ENCODE measurements at regions not wholly inside any gene's neighbourhood (a gene's known extent, or its start where the extent isn't known, plus 50 kb on each side); places are given as distances from the start of the nearest gene placed in this dataset.
"Not testable (repeated sequence)": the region's sequence is repeated elsewhere in the genome, so short reads cannot be mapped to it uniquely, and the experiment has no call there.

DNA sequence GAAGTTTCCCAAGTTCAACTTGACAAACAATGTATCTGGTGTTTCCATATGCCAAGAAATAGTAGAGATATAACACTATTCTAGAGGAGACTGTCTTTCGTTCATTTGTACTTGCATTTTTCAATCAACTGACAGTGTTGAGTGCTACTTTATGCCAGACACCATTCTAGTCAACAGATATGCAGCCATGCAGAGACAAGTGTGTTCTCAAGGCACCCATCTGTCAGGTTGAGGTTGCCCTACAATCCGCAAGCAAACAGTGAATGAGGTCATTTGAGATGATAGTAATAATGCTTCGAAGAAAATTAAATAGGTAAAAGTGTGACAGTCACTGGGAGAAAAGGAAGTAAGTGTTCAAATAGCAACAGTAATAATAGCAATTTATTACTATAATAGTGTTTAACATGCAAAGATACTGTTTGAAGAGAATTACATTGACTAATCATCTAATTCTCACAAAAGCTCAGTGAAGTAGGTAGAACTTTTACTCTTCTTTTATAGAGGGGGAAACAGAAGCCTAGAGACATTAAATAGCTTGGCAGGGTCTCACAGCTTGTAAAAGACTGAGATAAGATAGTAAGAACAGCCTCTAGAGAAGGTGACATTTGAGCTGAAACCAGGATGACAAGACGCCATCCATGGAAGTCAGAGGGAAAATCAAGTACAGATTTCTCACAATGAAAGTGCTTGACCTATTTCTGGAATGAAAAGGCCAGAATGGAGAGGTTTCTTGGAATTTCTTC, 936.9 kb downstream of the SORCS3 start:
- 83% methylated on average over 1 of the region's 4 CpGs for WGBS (ENCODE audit: insufficient coverage)
- no peaks in the 10 kb centered on the region for H3K4me1 ChIP-seq (ENCODE audit: control insufficient read depth, insufficient read depth, low read length)
- DNase-seq (ENCODE audit: low read depth in 4 of 6, low spot score in 6 of 6) = no peak

DNA sequence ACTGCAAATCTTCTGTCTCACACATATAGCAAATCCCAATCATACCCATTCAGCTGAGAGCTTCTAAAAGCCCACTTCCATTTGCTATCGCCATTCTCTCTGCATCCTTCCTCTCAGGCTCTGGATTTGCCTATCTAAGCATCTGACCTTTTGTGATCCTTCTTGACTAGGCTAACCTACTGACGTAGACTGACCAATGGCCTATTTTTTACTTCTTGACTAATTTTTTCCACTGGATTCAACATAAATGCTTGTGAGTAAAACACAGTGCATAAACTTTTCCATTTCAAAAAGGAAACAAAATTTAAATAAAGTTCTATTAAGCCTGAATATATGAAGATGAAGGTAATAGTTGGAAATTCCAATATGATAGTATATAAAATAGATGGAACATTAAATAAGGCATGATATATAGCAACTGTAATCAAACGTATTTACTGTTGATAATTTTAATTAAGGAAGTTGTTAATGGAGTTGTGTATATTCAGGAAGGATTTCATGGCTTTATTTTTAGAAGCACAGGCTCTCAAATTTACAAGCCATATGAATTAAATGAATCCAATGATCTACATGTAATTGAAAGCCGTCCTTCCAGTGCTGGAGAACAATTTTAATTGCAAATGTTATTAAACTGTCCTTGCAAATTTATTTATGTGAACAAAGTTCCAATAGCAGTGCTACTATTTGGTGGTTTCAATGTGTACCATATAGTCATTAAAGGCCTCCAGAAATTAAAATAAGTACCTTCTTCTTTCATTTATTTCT, 918.4 kb downstream of the SORCS3 start:
- no peaks in the 10 kb centered on the region for H3K36me3 ChIP-seq (ENCODE audit: control insufficient read depth, insufficient read depth, low read length)
- no peak for DNase-seq (ENCODE audit: low read depth in 4 of 6, low spot score in 6 of 6)
- H3K4me1 ChIP-seq (ENCODE audit: control insufficient read depth, insufficient read depth, low read length) = no peaks in the 10 kb centered on the region
- H3K9me3 ChIP-seq (ENCODE audit: control insufficient read depth, insufficient read depth, low read length) = no peaks in the 10 kb centered on the region
- H3K27me3 ChIP-seq (ENCODE audit: control insufficient read depth, insufficient read depth, low read length) = no peaks in the 10 kb centered on the region
- 88% methylated on average over 2 of the region's 4 CpGs for WGBS (ENCODE audit: insufficient coverage)
- H3K4me3 ChIP-seq (ENCODE audit: low read depth, low read length) = no peak overlapping the region
- H3K27ac ChIP-seq (ENCODE audit: low read depth, low read length) = no peak overlapping the region

More for the DNA sequence above, 936.9 kb downstream of the SORCS3 start:
- Histone ChIP-seq H3K9me3 (ENCODE audit: control insufficient read depth, insufficient read depth, low read length) (peaks cover 3% of the 10 kb centered on the region), H3K4me3 (ENCODE audit: low read depth, low read length) (no peak overlapping the region), H3K27ac (ENCODE audit: low read depth, low read length) (no peak overlapping the region), H3K27me3 (ENCODE audit: control insufficient read depth, insufficient read depth, low read length) (no peaks in the 10 kb centered on the region), H3K36me3 (ENCODE audit: control insufficient read depth, insufficient read depth, low read length) (no peaks in the 10 kb centered on the region)

DNA sequence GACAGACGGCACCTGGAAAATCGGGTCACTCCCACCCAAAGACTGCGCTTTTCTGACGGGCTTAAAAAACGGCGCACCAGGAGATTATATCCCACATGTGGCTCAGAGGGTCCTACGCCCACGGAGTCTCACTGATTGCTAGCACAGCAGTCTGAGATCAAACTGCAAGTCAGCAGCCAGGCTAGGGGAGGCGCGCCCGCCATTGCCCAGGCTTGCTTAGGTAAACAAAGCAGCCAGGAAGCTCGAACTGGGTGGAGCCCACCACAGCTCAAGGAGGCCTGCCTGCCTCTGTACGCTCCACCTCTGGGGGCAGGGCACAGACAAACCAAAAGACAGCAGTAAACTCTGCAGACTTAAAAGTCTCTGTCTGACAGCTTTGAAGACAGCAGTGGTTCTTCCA, 909.4 kb downstream of the SORCS3 start:
- not testable (repeated sequence) for H3K27me3 ChIP-seq (ENCODE audit: control insufficient read depth, insufficient read depth, low read length)

DNA sequence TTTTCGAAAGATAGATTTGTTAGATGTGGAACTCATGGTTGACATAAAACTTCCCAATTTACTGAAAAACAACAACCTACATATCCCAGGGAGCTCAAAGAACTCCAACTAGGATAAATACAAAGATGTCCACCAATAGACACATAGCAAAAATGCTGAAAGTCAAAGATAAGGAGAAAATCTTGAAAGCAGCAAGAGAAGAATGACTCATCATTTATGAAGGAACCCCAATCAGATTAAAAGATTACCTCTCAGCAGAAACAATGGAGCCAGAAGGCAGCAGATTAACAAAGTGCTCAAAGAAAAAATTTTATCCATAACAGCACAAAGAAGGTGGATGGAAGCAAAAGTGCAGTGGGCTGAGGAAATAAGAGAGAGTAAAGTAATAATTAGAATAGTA, 908.6 kb downstream of the SORCS3 start:
- no peak for DNase-seq (ENCODE audit: low read depth in 4 of 6, low spot score in 6 of 6)
- Histone ChIP-seq H3K4me3 (ENCODE audit: low read depth, low read length) (no peak overlapping the region), H3K27me3 (ENCODE audit: control insufficient read depth, insufficient read depth, low read length) (no peaks in the 10 kb centered on the region), H3K27ac (ENCODE audit: low read depth, low read length) (no peak overlapping the region), H3K36me3 (ENCODE audit: control insufficient read depth, insufficient read depth, low read length) (no peaks in the 10 kb centered on the region), H3K4me1 (ENCODE audit: control insufficient read depth, insufficient read depth, low read length) (no peaks in the 10 kb centered on the region), H3K9me3 (ENCODE audit: control insufficient read depth, insufficient read depth, low read length) (no peaks in the 10 kb centered on the region)
- WGBS (ENCODE audit: insufficient coverage) = no CpG with 5 or more reads among the region's 1 CpG

More for the DNA sequence above, 909.4 kb downstream of the SORCS3 start:
- DNase-seq (ENCODE audit: low read depth in 4 of 6, low spot score in 6 of 6); H3K27ac ChIP-seq (ENCODE audit: low read depth, low read length); H3K36me3 ChIP-seq (ENCODE audit: control insufficient read depth, insufficient read depth, low read length); H3K9me3 ChIP-seq (ENCODE audit: control insufficient read depth, insufficient read depth, low read length); H3K4me1 ChIP-seq (ENCODE audit: control insufficient read depth, insufficient read depth, low read length); H3K4me3 ChIP-seq (ENCODE audit: low read depth, low read length): not testable (repeated sequence)
- 89% methylated on average over 7 of the region's 13 CpGs for WGBS (ENCODE audit: insufficient coverage)

DNA sequence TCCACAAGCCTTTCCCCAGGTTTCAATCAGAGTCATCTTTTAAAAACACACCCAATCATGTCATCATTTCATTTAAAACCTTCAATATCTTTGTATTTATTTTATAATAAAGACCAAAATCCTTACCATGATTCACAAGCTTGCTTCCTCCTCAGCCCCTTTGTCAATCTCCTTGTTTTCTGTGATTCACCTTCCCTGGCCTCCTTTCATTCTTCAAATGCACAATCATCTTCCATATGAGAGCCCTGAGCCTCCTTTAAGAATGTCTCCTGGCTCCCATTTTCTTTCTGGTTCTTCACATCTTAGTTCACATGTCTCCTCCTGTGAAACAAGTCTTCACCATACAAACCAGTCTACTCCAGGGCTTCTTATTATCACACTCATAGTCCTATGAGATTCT, 904.0 kb downstream of the SORCS3 start:
- H3K4me1 ChIP-seq (ENCODE audit: control insufficient read depth, insufficient read depth, low read length) = no peaks in the 10 kb centered on the region
- H3K9me3 ChIP-seq (ENCODE audit: control insufficient read depth, insufficient read depth, low read length) = no peaks in the 10 kb centered on the region
- no peaks in the 10 kb centered on the region for H3K27me3 ChIP-seq (ENCODE audit: control insufficient read depth, insufficient read depth, low read length)
- no peak overlapping the region for H3K4me3 ChIP-seq (ENCODE audit: low read depth, low read length)
- no peak overlapping the region for H3K27ac ChIP-seq (ENCODE audit: low read depth, low read length)
- no peak for DNase-seq (ENCODE audit: low read depth in 4 of 6, low spot score in 6 of 6)
- H3K36me3 ChIP-seq (ENCODE audit: control insufficient read depth, insufficient read depth, low read length) = no peaks in the 10 kb centered on the region

DNA sequence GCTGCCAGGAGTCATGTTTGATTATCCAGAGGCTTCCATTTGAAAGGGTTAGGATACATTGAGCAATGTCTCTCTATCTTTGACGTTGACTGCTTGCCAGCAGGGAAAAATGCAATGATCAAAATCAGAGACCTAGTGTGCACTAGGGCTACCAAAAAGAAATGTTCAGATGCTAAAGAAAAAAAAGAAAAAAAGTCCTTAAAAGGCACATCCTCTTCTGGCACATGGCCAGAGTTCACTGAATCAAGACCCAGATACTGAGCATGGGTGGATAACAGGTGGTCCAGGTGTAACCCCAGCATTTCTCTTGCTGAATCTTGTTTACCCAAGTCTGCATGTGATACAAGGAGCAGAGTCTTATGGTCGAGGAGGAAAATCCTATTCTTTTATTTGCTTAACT, 899.3 kb downstream of the SORCS3 start:
- DNase-seq (ENCODE audit: low read depth in 4 of 6, low spot score in 6 of 6) = no peak
- 82% methylated on average over 1 of the region's 2 CpGs for WGBS (ENCODE audit: insufficient coverage)
- Histone ChIP-seq H3K36me3 (ENCODE audit: control insufficient read depth, insufficient read depth, low read length) (no peaks in the 10 kb centered on the region), H3K4me1 (ENCODE audit: control insufficient read depth, insufficient read depth, low read length) (no peaks in the 10 kb centered on the region), H3K9me3 (ENCODE audit: control insufficient read depth, insufficient read depth, low read length) (no peaks in the 10 kb centered on the region), H3K27me3 (ENCODE audit: control insufficient read depth, insufficient read depth, low read length) (no peaks in the 10 kb centered on the region), H3K27ac (ENCODE audit: low read depth, low read length) (no peak overlapping the region), H3K4me3 (ENCODE audit: low read depth, low read length) (no peak overlapping the region)

DNA sequence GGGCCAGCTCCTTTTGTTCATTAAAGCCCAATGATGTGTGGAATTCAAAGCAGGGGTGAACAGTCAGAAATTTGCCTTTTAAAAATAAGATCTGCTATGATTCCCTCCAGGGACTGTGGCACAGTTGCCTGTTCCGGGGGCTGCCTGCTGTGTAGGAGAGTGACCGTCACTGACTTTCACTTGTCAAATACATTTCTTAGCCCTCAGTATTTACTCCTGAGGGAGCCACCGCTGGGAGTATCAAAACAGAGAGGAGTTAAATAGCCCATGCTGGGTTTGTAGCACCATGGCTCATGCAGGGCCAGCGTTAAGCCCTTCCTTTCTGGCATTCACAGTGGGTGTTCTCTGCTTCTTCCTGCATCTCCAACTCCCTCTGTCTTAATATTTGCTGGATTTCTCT, 897.8 kb downstream of the SORCS3 start:
- H3K36me3 ChIP-seq (ENCODE audit: control insufficient read depth, insufficient read depth, low read length) = no peaks in the 10 kb centered on the region
- no peak overlapping the region for H3K4me3 ChIP-seq (ENCODE audit: low read depth, low read length)
- peak in 1 of 6 donors; percentile 20 for DNase-seq (ENCODE audit: low read depth in 4 of 6, low spot score in 6 of 6)
- no peaks in the 10 kb centered on the region for H3K4me1 ChIP-seq (ENCODE audit: control insufficient read depth, insufficient read depth, low read length)
- no peaks in the 10 kb centered on the region for H3K9me3 ChIP-seq (ENCODE audit: control insufficient read depth, insufficient read depth, low read length)
- no peaks in the 10 kb centered on the region for H3K27me3 ChIP-seq (ENCODE audit: control insufficient read depth, insufficient read depth, low read length)
- H3K27ac ChIP-seq (ENCODE audit: low read depth, low read length) = no peak overlapping the region
- 14% methylated on average over 4 of the region's 4 CpGs for WGBS (ENCODE audit: insufficient coverage)

DNA sequence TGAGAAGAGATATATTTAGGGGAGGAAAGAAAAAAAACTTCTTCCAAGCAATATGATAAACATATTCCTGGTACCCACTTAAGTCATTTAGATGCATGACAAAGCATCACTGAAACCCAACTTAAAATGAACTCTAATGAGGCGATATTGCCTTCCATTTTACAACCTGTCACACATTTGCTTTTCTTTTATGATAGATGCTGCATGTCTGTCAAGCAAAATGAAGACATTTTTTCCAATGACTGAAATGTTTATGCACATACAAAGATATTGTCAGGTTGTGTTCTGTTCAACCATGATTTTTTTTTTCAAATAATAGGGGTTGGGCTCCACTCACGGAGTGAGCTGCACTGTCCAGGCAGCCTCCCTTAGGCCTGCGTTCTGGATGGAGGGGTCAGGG, 894.4 kb downstream of the SORCS3 start:
- H3K27me3 ChIP-seq (ENCODE audit: control insufficient read depth, insufficient read depth, low read length) = no peaks in the 10 kb centered on the region
- 100% methylated on average over 2 of the region's 3 CpGs for WGBS (ENCODE audit: insufficient coverage)
- H3K4me1 ChIP-seq (ENCODE audit: control insufficient read depth, insufficient read depth, low read length) = no peaks in the 10 kb centered on the region
- no peak for DNase-seq (ENCODE audit: low read depth in 4 of 6, low spot score in 6 of 6)
- H3K9me3 ChIP-seq (ENCODE audit: control insufficient read depth, insufficient read depth, low read length) = peaks cover 2% of the 10 kb centered on the region
- no peak overlapping the region for H3K4me3 ChIP-seq (ENCODE audit: low read depth, low read length)
- no peaks in the 10 kb centered on the region for H3K36me3 ChIP-seq (ENCODE audit: control insufficient read depth, insufficient read depth, low read length)
- no peak overlapping the region for H3K27ac ChIP-seq (ENCODE audit: low read depth, low read length)

DNA sequence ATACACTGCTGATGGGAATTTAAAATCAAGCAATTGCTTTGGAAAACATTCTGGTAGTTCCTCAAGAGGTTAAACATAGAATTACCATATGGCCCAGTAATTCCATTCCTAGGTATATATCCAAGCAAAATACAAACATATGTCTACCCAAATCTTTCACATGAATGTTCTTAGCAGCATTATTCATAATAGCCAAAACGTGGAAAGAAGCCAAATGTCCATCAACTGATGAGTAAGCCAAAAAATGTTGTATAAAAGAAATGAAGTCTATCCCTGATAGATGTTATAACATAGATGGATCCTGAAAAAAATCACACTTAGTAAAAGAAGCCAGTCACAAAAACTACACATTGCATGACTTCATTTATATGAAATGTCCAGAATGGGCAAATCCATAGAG, 893.0 kb downstream of the SORCS3 start:
- Histone ChIP-seq H3K4me1 (ENCODE audit: control insufficient read depth, insufficient read depth, low read length) (no peaks in the 10 kb centered on the region), H3K27ac (ENCODE audit: low read depth, low read length) (no peak overlapping the region), H3K36me3 (ENCODE audit: control insufficient read depth, insufficient read depth, low read length) (no peaks in the 10 kb centered on the region), H3K4me3 (ENCODE audit: low read depth, low read length) (no peak overlapping the region), H3K27me3 (ENCODE audit: control insufficient read depth, insufficient read depth, low read length) (no peaks in the 10 kb centered on the region), H3K9me3 (ENCODE audit: control insufficient read depth, insufficient read depth, low read length) (peaks cover 2% of the 10 kb centered on the region)
- no CpG with 5 or more reads among the region's 1 CpG for WGBS (ENCODE audit: insufficient coverage)
- DNase-seq (ENCODE audit: low read depth in 4 of 6, low spot score in 6 of 6) = no peak

DNA sequence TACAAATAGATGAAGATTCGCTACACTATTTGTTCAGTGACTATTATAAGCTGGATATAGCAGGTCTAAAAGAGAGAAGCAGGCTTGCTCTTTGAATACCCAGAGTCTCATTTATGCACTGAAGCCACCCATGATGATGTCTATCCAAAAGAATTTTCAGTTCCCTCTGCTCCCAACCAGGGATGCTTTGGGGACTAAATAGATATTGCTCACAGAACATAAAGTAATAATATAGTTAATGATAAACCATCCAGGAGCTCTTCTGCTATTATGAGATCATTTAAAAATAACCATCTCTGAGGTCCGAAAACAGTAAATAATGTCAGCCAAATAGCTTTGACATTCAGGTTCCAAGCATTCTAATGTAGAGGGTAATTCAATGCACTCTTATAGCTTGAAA, 875.4 kb downstream of the SORCS3 start:
- no peak overlapping the region for H3K27ac ChIP-seq (ENCODE audit: low read depth, low read length)
- no peaks in the 10 kb centered on the region for H3K27me3 ChIP-seq (ENCODE audit: control insufficient read depth, insufficient read depth, low read length)
- DNase-seq (ENCODE audit: low read depth in 4 of 6, low spot score in 6 of 6) = no peak
- no peaks in the 10 kb centered on the region for H3K36me3 ChIP-seq (ENCODE audit: control insufficient read depth, insufficient read depth, low read length)
- no peaks in the 10 kb centered on the region for H3K9me3 ChIP-seq (ENCODE audit: control insufficient read depth, insufficient read depth, low read length)
- WGBS (ENCODE audit: insufficient coverage) = no CpG with 5 or more reads among the region's 2 CpGs
- H3K4me1 ChIP-seq (ENCODE audit: control insufficient read depth, insufficient read depth, low read length) = no peaks in the 10 kb centered on the region
- H3K4me3 ChIP-seq (ENCODE audit: low read depth, low read length) = no peak overlapping the region
